GM12891 (cell line): ENCODE measurements at regions not wholly inside any gene's neighbourhood (a gene's known extent, or its start where the extent isn't known, plus 50 kb on each side); places are given as distances from the start of the nearest gene placed in this dataset.

Experiments used
- POLR2A ChIP-seq: IDR thresholded peaks from 2 replicates; pipeline ENCODE4 v1.6.1; 2011; ENCODE audit warnings: low read depth, low read length, control low read depth
- POLR2AphosphoS5 ChIP-seq: IDR thresholded peaks from 2 replicates; pipeline ENCODE4 v1.6.1; 2011; ENCODE audit warnings: low read depth, low read length, control low read depth
- POU2F2 ChIP-seq: IDR thresholded peaks from 2 replicates; pipeline ENCODE4 v1.6.1; 2011; ENCODE audit warnings: low read depth, mild to moderate bottlenecking, control low read depth, low read length, moderate library complexity
- SPI1 ChIP-seq: IDR thresholded peaks from 2 replicates; pipeline ENCODE4 v1.6.1; 2011; ENCODE audit warnings: low read depth, low read length, control low read depth
- TAF1 ChIP-seq: IDR thresholded peaks from 2 replicates; pipeline ENCODE4 v1.6.1; 2011; ENCODE audit warnings: low read depth, low read length, control low read depth

DNA sequence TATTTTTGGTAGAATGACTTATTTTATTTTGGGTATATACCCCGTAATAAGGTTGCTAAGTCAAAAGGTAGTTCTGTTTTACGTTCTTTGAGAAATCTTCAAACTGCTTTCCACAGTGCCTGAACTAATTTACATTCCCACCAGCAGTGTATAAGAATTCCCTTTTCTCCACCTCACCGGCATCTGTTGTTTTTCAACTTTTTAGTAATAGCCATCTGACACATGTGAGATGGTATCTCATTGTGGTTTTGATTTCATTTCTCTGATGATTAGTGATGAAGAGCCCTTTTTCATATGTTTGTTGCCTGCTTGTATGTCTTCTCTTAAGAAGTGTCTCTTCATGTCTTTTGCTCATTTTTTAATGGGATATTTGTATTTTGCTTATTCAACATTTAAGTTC lies 215.2 kb upstream of the TFPI start:
- no peak for TF ChIP-seq POLR2A
- TF ChIP-seq POLR2AphosphoS5: no peak
- TF ChIP-seq TAF1: no peak
- TF ChIP-seq SPI1: no peak
- TF ChIP-seq POU2F2: no peak
